ENCODE measurements at regions not wholly inside any gene's neighbourhood (a gene's known extent, or its start where the extent isn't known, plus 50 kb on each side); places are given as distances from the start of the nearest gene placed in this dataset.

DNA sequence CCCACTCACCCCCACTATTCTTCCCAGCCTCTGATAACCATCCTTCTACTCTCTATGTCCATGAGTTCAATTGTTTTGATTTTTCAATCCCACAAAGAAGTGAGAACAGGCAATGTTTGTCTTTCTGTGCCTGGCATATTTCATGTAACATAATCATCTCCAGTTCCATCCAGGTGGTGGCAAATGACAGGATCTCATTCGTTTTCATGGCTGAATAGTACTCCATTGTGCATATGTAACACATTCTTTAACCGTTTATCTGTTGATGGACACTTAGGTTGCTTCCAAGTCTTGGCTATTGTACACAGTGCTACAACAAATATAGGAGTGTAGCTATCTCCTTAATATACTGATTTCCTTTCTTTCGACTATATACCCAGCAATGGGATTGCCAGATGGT lies 169.3 kb upstream of the NFIA start:
- Histone ChIP-seq H3K79me2 (ENCODE audit: control insufficient read depth, low read length) (no peaks in the 10 kb centered on the region), H3K4me2 (ENCODE audit: low read length) (no peak overlapping the region), H3K9me2 (replicated peaks; ENCODE audit: control insufficient read depth, low read length) (no peaks in the 10 kb centered on the region), H3K36me3 (ENCODE audit: control insufficient read depth, low read length) (no peaks in the 10 kb centered on the region), H3K4me1 (ENCODE audit: control insufficient read depth, low read length) (no peaks in the 10 kb centered on the region), H3F3A (ENCODE audit: control insufficient read depth, insufficient read depth) (no peaks in the 10 kb centered on the region), H3K9me3 (ENCODE audit: control insufficient read depth, insufficient read depth, low read length) (no peaks in the 10 kb centered on the region), H3K4me3 (ENCODE audit: low read length) (no peak overlapping the region), H4K20me1 (ENCODE audit: control insufficient read depth, insufficient read depth, low read depth, low read length) (no peaks in the 10 kb centered on the region), H3K27me3 (ENCODE audit: control insufficient read depth, low read length) (no peaks in the 10 kb centered on the region), H3K27ac (ENCODE audit: low read depth, low read length) (no peak overlapping the region)
- TF ChIP-seq, protein P1, sequence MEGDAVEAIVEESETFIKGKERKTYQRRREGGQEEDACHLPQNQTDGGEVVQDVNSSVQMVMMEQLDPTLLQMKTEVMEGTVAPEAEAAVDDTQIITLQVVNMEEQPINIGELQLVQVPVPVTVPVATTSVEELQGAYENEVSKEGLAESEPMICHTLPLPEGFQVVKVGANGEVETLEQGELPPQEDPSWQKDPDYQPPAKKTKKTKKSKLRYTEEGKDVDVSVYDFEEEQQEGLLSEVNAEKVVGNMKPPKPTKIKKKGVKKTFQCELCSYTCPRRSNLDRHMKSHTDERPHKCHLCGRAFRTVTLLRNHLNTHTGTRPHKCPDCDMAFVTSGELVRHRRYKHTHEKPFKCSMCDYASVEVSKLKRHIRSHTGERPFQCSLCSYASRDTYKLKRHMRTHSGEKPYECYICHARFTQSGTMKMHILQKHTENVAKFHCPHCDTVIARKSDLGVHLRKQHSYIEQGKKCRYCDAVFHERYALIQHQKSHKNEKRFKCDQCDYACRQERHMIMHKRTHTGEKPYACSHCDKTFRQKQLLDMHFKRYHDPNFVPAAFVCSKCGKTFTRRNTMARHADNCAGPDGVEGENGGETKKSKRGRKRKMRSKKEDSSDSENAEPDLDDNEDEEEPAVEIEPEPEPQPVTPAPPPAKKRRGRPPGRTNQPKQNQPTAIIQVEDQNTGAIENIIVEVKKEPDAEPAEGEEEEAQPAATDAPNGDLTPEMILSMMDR (IDR thresholded peaks at IDR 0.05; ENCODE audit: low read depth, low read length, poor library complexity, severe bottlenecking): no peak
- no peak for TF ChIP-seq EZH2phosphoT487 (IDR thresholded peaks at IDR 0.05; ENCODE audit: borderline replicate concordance, low read length)

- Histone ChIP-seq H3K79me2 (ENCODE audit: control insufficient read depth, low read length) (no peaks in the 10 kb centered on the region), H3K9me2 (replicated peaks; ENCODE audit: control insufficient read depth, low read length) (no peaks in the 10 kb centered on the region), H3K4me1 (ENCODE audit: control insufficient read depth, low read length) (no peaks in the 10 kb centered on the region), H4K20me1 (ENCODE audit: control insufficient read depth, insufficient read depth, low read depth, low read length) (no peaks in the 10 kb centered on the region), H3K4me3 (ENCODE audit: low read length) (no peak overlapping the region), H3K27me3 (ENCODE audit: control insufficient read depth, low read length) (no peaks in the 10 kb centered on the region), H3K4me2 (ENCODE audit: low read length) (no peak overlapping the region), H3K9me3 (ENCODE audit: control insufficient read depth, insufficient read depth, low read length) (no peaks in the 10 kb centered on the region), H3K36me3 (ENCODE audit: control insufficient read depth, low read length) (no peaks in the 10 kb centered on the region), H3F3A (ENCODE audit: control insufficient read depth, insufficient read depth) (no peaks in the 10 kb centered on the region), H3K27ac (ENCODE audit: low read depth, low read length) (no peak overlapping the region)
- TF ChIP-seq, protein P1 (IDR thresholded peaks at IDR 0.05; ENCODE audit: low read depth, low read length, poor library complexity, severe bottlenecking): no peak
- no peak for TF ChIP-seq EZH2phosphoT487 (IDR thresholded peaks at IDR 0.05; ENCODE audit: borderline replicate concordance, low read length)
Observed at GRCh38 chr1:60911966-60912697, 170.2 kb upstream of the NFIA start.

DNA sequence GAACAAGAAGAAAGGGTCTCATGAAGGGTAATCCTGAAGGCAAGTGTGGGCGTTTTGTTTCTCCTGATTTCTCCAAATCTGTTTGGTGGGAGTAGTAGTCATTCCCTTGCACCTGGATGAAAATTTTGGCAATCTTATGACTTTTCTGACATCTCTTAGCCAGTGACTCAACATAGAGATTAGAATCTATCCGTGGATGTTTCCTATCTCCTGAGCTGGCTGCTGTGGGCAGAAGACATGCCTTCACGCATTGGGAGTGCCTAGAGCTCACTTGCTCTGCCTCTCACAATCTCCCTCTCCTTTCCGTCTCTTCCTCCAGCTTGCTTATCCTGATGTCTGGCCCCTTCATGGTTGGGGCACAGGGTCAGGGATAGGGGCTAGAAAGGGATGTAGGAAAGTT lies 174.2 kb upstream of the NFIA start:
- no peaks in the 10 kb centered on the region for H3K9me2 ChIP-seq (replicated peaks; ENCODE audit: control insufficient read depth, low read length)
- no peaks in the 10 kb centered on the region for H3K36me3 ChIP-seq (ENCODE audit: control insufficient read depth, low read length)
- no peak overlapping the region for H3K4me2 ChIP-seq (ENCODE audit: low read length)
- no peaks in the 10 kb centered on the region for H3K27me3 ChIP-seq (ENCODE audit: control insufficient read depth, low read length)
- no peaks in the 10 kb centered on the region for H3F3A ChIP-seq (ENCODE audit: control insufficient read depth, insufficient read depth)
- H3K27ac ChIP-seq (ENCODE audit: low read depth, low read length): no peak overlapping the region
- no peaks in the 10 kb centered on the region for H3K4me1 ChIP-seq (ENCODE audit: control insufficient read depth, low read length)
- no peak overlapping the region for H3K4me3 ChIP-seq (ENCODE audit: low read length)
- TF ChIP-seq, protein P1 (IDR thresholded peaks at IDR 0.05; ENCODE audit: low read depth, low read length, poor library complexity, severe bottlenecking): no peak
- TF ChIP-seq EZH2phosphoT487 (IDR thresholded peaks at IDR 0.05; ENCODE audit: borderline replicate concordance, low read length): no peak
- H4K20me1 ChIP-seq (ENCODE audit: control insufficient read depth, insufficient read depth, low read depth, low read length): no peaks in the 10 kb centered on the region
- H3K9me3 ChIP-seq (ENCODE audit: control insufficient read depth, insufficient read depth, low read length): no peaks in the 10 kb centered on the region
- H3K79me2 ChIP-seq (ENCODE audit: control insufficient read depth, low read length): no peaks in the 10 kb centered on the region

Data from DOHH2 (cell line).